HG02885 (cell line): ENCODE measurements at regions not wholly inside any gene's neighbourhood (a gene's known extent, or its start where the extent isn't known, plus 50 kb on each side); places are given as distances from the start of the nearest gene placed in this dataset.

Source experiments
- ATAC-seq: cut with Tn5 transposase; IDR thresholded peaks from one replicate; pipeline ENCODE4 v1.9.1; 2021; ENCODE audit warnings: mild to moderate bottlenecking; ENCODE audit not compliant: unreplicated experiment, poor library complexity

DNA sequence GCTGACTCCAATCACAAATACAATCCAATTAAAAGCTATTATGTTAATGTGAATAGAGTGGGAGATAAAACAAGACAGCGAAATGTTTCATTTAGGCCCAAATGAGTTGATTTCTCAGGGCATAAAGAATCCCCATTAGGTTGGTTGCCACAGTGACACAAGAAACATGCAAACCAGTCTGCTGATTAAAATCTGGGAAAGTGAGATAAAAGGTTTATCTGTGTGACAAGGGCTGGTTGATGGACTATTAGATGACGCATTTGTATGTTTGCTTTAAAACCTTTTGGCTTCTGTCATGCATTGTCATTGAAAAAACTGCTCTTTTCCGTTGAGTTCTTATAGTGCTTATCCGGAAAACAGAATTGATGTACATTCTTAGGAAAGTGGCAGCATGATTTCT is 658.2 kb downstream of the GATA3 start:
- no peak for ATAC-seq

DNA sequence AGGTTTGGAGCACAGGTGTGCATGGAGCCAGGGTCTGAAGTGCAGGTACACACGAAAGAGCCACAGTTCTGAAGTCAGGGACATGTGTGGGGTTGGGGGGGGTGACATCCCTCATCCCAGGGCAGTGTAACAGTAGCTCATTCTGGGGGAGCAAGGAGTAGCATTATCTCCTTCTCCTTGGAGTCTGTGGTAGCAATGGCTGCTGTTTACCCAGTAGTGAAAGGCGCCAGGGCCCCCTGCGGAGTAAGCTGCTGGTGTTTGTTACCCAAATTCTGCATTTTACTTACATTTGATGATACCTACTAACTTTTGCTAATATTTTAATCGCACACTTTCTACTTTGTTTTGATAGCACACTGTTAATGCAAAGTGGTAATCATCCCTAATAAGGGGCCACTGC is 665.5 kb downstream of the GATA3 start:
- ATAC-seq: no peak

DNA sequence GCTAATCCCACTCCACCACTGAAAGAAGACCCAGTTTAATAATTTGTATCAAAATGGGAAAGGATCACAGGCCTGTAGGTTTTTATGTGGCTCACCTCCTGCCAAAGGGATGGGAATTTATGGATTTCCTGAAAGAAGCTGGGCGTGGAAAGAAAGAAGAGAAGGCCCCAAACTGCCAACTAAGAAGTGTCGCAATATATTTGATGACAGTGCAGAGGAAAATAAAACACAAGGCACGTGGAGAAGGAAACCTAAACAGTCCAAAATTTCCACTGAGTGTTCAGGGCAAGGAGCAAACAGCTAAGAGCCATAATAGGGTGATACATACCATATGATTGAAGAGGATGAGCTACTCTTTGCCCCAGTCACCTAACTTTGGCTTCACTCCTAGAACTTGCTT is 667.2 kb downstream of the GATA3 start:
- ATAC-seq: no peak

DNA sequence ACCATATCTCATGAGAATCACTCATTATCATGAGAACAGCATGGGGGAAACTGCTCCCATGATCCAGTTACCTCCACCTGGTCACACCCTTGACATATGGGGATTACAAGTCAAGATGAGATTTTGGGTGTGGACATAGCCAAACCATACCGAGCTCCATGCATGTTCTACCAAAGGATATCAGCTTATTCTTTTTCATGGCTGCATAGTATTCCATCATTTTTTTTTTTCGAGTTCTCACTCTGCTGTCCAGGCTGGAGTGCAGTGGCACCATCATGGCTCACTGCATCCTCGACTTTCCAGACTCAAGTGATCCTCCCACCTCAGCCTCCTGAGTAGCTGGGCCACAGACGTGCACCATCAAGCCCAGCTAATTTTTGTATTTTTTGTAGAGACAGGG is 668.3 kb downstream of the GATA3 start:
- no peak for ATAC-seq

DNA sequence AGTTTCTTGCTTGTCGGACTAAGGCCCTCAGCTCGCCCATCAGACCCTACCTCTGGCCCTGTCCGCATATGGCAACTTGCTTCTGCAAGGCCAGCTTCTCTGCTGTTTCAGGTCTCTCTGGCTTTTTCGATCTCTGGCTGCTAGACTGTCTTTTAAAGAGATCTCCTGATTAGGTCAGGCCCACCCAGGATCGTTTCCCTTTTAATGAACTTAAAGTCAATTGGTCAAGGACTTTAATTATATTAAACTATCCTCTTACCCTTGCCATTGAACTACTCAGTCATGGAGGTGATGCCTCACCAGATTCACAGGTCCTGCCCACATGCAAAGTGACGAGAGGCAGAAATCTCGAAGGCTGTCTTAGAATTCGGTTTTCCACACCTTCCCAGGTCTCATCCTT is 670.9 kb downstream of the GATA3 start:
- no peak for ATAC-seq

DNA sequence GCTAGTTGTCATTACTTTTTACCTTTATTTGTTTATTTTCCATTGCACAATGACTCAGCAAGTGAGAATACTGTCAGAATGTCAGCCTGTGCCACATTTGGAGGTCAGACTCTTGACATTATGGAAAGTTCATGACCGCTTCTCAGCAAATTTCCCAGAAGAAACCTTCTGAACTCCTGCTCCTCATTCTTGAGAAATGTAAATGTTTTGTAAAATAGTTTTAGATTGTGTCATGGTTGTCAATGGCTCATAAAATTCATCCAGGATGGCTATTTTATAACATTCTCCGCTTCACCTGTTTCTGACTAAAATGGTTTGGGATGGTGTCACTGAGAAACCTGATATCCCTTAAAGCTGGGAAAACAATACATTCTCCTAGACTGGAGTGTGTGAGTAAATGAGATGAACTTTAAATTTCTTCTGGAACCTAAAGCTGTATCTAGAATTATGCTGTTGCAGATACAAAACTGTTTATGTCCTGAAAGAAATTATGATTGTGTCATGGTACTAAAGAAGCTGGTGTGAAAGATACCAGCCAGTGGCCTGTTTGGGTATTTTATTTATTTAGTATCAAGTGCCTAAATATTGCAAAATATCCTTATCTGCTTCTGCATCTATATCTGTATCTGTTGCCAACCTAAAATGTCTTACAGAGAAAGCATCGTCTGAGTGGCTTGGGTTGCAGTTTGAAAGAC is 671.7 kb downstream of the GATA3 start:
- ATAC-seq: no peak

DNA sequence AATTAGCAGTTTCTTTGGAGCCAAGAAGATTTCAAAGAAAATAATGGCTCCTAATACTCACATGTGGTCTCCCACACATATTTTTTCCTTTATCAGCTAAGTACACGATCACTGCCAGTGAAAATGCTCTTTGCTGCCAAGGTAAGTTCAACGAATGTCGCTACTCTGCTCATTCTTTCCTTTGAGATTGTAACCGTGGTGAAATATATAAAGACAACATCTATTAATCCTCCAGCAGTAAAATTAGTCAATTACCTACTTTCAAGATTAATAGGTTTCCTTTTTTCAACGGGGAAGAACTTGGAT is 672.2 kb downstream of the GATA3 start:
- no peak for ATAC-seq

DNA sequence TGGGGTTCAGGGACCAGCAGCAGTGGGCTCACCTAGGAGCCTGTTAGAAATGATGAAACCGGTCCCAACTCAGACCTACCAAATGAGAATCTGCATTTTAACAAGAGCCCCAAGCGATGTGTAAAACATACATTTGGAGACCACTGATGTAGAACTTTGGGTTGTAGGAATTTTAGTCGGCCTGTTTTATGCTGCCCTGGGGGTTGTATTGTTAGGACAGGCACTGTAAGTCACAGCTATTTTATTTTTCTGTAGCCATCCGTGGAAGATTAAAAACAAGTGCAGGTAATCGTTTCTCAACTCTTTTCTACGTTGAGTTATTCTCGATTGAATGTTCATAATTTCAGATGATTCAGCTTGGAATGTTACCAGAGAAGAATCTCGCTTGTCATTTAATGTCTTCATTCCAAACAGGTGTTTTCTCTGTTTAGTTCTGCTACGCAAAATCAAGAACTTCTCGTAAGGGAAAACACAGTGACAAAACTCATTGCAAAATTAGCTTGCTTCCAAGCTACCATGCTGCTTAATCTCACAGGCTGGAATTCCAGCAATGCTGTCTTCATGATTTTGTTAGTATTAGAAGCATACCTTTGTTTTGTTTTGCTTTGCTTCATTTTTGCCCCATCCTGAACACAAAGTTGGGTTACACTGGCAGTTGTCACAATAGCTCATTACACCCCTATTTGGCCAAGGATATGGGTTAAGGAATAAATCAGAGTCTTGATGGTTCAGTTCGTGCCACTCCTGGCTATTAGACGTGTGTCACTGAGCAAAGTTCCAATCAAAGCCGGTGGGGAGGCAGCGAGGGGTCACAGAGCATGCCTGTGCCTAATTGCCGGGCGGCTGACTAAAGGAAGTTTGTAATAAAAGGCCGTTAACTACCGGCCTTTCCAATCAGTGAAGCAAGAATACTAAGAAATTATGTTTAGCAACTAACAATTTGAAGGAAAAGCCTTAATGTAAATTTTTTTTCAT is 676.9 kb downstream of the GATA3 start:
- no peak for ATAC-seq

DNA sequence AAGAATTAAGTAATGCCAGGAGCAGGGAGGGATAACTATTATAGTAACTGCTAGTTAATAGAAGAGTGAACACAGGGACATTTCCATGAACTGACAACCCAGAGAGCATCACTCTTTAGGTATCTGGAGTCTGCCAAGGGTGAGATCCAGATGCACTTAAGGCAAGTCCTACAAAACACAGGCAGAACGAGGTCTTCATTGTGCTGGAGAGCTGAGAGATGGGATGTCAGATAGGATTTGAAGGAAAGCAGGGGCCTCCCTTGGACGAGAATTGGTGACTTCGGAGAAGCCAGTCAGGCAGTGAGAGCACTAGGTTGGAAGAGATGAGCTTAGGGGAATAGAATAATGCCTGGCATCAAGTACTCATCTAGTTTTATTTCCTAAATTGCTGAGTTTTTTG is 684.5 kb downstream of the GATA3 start:
- ATAC-seq: no peak

DNA sequence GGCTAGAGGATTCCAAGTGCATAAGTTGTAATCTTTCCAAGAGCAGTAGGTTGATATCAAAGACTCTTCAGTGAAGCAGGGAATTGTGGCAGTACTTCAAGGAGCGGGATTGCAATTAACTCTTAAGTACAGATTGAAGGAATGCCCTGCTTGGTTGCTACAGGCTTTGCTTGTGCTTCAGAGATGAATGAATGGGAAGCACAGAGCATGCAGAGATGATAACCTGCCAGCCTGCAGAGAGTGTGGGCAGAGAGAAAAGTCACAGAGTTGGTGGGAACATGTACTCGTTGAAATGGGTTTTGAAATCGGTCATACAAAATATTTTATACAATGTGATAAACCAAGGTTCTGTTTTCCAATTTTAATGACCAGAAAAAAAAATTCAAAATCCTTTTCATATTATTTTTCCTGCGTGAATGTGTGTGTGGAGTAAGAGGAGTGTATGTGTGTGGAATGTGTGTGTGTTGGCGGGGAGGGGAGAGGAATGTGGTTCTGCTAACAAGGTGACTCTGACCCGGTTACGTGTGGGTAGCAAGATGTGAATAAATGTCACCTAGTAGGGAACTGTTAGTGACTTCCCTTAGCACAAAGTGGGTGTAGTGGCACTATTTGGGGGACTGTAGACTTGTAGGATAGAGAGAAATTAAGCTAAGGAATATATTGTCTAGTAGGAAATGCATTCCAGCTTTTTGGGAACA is 697.8 kb downstream of the GATA3 start:
- ATAC-seq: no peak

DNA sequence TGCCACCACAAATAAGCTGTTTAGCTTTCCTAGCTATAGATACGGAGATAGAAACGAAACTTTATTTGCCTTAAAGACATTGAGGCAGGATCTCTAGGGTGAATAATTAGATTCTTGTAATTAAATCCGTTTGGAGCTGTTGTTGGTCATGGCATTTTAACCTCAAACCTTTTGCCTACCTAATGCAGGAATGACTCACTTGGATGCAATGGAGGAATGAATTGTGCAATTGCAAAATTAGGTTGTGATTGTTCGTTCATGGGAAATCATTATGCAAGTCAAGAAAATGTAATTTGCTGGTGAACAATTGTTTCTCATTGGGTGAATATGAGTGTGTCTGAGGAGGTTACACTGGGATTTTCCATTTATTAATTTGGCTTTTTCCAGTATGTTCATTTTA is 703.5 kb downstream of the GATA3 start:
- no peak for ATAC-seq

DNA sequence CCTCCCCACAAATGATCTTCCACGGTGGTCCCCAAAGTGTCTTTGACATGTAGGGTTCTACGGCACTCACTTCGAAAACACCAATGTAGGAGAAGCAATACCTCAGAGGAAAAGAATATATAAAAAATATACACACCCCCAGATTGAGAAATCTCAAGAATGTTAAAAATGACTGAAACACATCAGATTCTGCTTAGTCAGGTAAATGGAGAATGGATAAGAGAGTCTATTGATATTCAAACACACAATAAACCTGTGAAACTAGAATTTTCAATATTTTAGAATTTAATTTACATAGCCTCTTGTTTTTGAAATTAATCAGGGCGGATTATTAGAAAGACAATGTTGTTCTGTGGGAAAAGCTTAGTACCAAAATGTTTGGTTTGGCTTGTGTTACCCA is 712.4 kb downstream of the GATA3 start:
- ATAC-seq: no peak

DNA sequence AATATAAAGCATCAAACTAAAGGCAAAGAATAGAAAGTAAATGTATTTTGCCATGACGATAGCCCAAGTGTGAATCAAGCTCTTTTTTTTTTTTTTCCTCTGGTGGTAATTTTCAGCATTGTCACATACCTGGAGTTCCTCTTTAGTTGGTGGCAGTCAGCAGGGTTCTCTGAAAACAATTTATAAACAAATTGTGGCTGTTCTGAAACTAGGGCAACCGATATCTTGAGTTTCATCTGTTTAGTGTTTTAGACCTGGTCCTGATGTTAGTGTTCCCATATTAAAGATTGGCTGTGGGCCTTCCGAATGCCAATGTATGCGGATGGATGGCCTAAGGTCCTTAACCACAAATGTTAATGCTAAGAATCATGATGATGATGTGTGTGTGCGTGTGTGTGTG is 713.1 kb downstream of the GATA3 start:
- ATAC-seq: no peak

DNA sequence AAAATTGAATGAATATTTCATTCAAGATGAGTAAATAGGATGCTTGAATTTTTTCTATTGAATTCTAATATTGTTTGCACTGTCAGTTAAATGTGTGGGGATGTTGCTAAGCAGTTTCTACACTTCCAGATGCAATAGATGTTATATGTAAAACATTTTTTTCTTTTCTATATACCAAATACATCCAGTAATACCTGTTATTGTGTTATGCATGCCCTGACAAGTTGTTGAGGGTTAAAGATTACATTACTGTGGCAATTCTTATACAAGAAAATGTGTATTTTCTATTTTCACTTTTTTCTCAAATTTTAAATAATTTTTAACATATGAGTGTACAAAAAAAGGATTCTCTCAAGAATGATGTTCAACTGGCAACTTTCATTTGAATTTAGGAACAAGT is 713.9 kb downstream of the GATA3 start:
- ATAC-seq: no peak

DNA sequence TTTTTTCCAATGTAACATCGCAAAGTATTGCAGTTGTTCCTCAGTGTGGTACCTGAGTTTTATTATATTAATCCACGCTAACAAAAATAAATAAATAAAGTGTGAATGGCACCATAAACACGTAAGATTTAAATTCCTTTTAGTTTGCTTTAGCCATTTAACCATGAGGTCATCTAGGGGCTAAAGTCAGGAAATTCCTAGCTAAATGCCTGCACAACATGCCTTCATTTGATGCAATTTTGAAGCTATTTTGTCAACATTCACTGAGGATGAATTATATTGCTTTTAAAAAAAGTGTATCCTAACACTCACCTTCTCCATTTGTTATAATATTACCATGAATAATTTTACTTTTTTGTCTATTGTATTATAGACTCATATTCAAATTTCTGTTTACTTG is 714.4 kb downstream of the GATA3 start:
- ATAC-seq: no peak

DNA sequence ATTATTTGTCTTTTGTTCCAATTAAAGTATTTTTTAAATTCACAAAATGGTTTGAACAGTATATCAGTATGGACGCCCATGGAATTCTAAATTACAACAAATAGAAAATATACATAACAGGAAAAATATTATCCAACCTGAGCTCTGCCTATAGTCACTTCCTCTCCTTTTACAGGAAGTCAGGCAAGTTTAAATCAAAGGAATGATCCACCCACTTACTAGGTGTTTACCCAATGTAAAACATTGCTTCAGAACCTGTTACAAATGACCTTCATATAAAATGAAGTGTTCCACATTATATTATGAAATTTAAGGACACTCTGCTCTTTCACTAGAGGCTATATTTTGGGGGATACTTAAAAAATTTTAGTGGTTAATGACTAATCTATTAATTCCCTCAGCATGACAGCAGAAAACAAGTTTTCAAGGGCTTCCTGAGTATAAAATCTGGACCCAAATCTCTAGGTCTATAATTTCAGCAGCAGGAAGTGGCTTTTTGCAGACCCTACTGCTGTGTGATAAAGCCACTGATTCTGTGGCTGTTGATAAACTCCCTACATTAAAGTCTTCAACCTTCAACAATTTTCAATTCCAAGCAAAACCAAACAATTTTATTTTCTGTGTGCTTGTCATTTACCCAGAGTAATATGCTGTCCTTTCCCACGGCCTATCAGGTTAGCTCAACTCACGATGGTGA is 722.6 kb downstream of the GATA3 start:
- no peak for ATAC-seq

DNA sequence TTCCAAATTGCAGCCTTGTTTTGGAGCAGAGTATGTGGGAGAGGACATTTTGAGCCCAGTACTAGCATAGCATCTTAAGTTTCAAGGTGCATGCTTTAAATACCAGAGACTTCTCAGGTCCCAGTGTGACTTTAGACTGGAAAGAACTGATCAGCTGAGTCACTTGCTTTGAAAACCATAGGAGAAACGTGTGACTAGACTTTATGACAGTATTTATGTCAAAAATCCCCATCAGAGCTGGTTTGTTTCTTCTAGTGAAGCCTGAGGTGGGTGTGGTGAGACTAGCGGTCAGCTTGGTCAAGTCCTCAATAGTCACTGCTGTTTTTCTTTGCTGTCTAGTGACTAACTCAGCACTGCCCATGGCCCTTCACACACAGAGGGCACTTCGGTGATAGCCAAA is 724.2 kb downstream of the GATA3 start:
- no peak for ATAC-seq

DNA sequence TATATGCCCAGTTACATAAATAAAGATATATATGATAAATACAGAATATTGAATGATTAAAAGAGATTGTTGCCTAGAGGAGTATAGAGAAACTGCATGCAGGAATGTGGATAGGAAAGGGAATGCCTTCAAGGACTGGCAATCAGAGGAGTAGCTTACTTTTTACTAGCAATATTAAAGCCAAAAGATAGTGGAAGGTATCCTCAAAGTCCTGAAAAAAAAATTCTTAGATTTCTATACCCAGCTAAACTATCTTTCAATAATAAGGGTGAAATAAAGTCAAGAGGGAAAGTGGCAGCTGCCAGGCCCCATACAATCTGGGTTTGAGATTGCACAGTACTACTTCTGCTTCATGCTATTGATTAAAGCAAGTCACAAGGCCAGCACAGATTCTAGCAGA is 733.2 kb downstream of the GATA3 start:
- no peak for ATAC-seq

DNA sequence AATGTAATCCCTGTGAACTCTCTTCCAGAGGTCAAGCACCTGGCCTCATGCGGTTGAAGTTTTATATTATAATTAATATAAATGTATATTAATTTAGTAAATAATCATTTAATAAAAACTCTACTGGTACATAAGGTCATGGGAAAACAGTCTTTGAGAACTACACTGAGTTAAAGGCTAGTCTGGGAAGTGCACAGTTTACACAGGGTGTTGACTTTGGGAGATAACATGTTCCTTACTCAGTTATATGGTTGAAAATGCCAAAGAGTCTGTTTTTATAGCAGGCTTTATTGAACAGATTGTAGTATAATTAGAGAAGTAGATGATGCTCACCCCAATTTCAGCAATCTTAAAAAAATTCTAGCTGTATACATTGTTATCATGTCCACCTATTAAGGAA is 735.9 kb downstream of the GATA3 start:
- ATAC-seq: no peak

DNA sequence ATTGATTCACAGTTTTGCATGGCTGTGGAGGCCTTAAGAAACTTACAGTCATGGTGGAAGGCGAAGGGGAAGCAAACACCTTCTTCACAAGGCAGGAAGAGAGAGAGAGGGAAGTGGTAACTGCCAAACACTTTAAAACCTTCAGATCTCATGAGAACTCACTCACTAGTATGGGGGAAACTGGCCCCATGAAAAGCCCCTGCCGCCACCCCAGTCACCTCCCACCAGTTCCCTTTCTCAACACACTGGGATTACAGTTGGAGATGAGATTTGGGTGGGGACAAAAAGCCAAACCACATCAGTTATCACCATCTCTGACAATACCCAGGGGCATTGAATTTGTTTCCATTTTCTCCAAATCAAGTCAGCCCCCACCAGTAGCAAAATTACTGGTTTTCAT is 740.4 kb downstream of the GATA3 start:
- ATAC-seq: no peak

DNA sequence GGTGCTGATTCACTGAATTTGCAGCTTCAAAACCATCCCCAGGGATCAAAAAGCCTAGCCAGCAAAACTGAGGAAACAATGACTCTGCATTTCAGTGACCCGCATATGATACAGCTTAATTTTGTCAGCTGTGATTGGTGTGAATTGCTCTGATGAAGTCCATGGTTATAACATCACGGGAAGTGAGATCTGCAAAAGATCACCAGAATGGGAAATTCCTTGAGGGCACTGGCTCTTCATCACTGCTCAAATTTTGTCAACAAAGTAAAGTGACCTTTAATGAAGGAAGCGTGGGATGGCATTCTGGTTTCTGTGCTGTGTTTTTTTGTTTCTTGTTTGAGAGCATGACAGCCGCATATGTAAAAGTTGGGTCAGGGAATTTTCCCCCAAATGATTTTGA is 745.9 kb downstream of the GATA3 start:
- no peak for ATAC-seq
